ENCODE measurements at regions not wholly inside any gene's neighbourhood (a gene's known extent, or its start where the extent isn't known, plus 50 kb on each side); places are given as distances from the start of the nearest gene placed in this dataset.
"Not testable (repeated sequence)": the region's sequence is repeated elsewhere in the genome, so short reads cannot be mapped to it uniquely, and the experiment has no call there.

DNA sequence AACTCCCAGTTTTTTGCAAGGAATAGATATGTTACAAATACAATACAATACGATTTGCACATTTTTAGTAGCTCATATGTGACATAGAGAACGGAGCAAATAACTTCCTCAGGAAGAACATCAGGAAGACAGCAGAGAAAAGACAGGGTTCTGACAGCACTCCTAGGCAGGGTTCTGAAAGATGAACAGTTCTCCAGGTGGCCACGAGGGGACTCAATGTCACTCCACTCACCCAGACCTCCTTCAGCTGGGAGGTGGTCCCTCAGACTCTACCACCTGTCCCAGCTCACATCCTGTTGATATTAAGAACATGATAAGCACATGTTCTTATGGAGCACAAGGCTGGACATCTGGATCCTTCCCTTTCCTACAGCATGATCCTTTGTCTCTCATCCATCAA is 101.1 kb upstream of the CCT8L2 start:
- TF ChIP-seq, protein P1, sequence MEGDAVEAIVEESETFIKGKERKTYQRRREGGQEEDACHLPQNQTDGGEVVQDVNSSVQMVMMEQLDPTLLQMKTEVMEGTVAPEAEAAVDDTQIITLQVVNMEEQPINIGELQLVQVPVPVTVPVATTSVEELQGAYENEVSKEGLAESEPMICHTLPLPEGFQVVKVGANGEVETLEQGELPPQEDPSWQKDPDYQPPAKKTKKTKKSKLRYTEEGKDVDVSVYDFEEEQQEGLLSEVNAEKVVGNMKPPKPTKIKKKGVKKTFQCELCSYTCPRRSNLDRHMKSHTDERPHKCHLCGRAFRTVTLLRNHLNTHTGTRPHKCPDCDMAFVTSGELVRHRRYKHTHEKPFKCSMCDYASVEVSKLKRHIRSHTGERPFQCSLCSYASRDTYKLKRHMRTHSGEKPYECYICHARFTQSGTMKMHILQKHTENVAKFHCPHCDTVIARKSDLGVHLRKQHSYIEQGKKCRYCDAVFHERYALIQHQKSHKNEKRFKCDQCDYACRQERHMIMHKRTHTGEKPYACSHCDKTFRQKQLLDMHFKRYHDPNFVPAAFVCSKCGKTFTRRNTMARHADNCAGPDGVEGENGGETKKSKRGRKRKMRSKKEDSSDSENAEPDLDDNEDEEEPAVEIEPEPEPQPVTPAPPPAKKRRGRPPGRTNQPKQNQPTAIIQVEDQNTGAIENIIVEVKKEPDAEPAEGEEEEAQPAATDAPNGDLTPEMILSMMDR (IDR thresholded peaks at IDR 0.05; ENCODE audit: insufficient read depth, low read length, poor library complexity, severe bottlenecking) = not testable (repeated sequence)
- not testable (repeated sequence) for TF ChIP-seq EZH2phosphoT487 (conservative IDR thresholded peaks at IDR 0.05; ENCODE audit: low read length)
